Activated T-helper 17 cell treated with anti-CD3 and anti-CD28 coated beads, Interleukin-2, amount 50 U/mL, for 72 hours (primary cell): ENCODE measurements at regions not wholly inside any gene's neighbourhood (a gene's known extent, or its start where the extent isn't known, plus 50 kb on each side); places are given as distances from the start of the nearest gene placed in this dataset.

ENCODE experiments used
- ATAC-seq: fragments of 150-1000 bp; cut with Tn5 transposase; replicated peaks from 2 replicates; pipeline ENCODE4 v1.10.0; 2021; ENCODE audit warnings: mild to moderate bottlenecking, moderate library complexity
- H3K27ac Mint-ChIP-seq: one replicate; pipeline ENCODE4 v1.8.0; 2022; ENCODE audit warnings: mixed read lengths
- H3K27me3 Mint-ChIP-seq: one replicate; pipeline ENCODE4 v1.8.0; 2022; ENCODE audit warnings: mixed read lengths
- H3K36me3 Mint-ChIP-seq: one replicate; pipeline ENCODE4 v1.8.0; 2022; ENCODE audit warnings: low read depth, mild to moderate bottlenecking, mixed read lengths
- H3K4me1 Mint-ChIP-seq: one replicate; pipeline ENCODE4 v1.8.0; 2022; ENCODE audit warnings: mixed read lengths
- H3K4me3 Mint-ChIP-seq: one replicate; pipeline ENCODE4 v1.8.0; 2022; ENCODE audit warnings: mild to moderate bottlenecking, mixed read lengths
- H3K9me3 Mint-ChIP-seq: one replicate; pipeline ENCODE4 v1.8.0; 2022; ENCODE audit warnings: mixed read lengths

DNA sequence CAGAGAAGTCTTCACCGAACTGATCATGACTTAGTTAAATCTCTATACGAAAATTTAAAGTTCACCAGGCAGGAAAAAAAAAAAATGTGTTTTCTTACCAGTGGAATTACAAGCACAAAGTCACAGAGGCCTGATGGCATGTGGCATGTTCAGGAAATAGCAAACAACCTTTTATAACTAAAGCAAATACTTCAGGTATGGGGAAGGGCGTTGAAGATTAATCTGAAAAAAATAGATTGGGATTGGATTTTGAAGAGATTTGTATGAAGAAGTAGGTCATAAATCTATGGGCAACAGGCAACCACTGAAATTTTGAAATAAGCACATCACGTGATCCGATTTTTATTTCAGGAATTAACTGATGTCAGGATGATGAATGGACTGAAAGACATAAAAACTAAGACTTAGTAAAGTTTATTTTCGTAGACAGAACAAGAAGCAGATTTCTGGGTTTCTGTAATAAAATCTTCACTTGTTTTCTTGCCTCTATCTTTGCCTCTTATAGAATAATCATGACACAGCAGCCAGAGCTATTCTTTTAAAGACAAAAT lies 295.9 kb upstream of the ADGRL4 start:
- no peak for ATAC-seq
- Mint-ChIP-seq H3K4me3 (no peak overlapping the region), H3K36me3 (no peaks in the 10 kb centered on the region), H3K4me1 (no peaks in the 10 kb centered on the region), H3K27ac (no peak overlapping the region), H3K27me3 (no peaks in the 10 kb centered on the region), H3K9me3 (peaks cover 5% of the 10 kb centered on the region)

DNA sequence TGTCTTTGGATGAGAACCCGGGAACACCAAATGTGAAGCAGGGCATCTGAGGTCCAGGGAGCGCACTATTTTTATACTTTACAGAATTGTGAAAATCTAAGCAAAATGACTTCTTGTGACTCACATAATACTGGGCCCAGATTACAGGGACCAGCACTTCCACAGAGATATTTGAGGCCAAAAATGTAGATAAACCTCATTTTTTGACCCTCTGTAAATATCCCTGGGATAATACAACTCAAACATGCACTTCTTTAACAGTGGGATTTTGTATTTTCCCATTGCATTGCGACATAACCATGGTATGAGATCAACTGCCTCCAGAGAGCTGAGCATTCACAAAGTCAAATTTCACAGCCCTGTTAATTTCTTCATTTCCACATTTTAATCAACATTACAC lies 289.4 kb upstream of the ADGRL4 start:
- H3K4me3 Mint-ChIP-seq = no peak overlapping the region
- no peaks in the 10 kb centered on the region for H3K27me3 Mint-ChIP-seq
- peaks cover 5% of the 10 kb centered on the region for H3K9me3 Mint-ChIP-seq
- no peaks in the 10 kb centered on the region for H3K4me1 Mint-ChIP-seq
- ATAC-seq = no peak
- H3K27ac Mint-ChIP-seq = no peak overlapping the region
- H3K36me3 Mint-ChIP-seq = no peaks in the 10 kb centered on the region

GRCh38 chr1:79293611-79294010 lies 287.1 kb upstream of the ADGRL4 start:
- Mint-ChIP-seq H3K9me3 (no peaks in the 10 kb centered on the region), H3K4me3 (no peak overlapping the region), H3K4me1 (no peaks in the 10 kb centered on the region), H3K36me3 (no peaks in the 10 kb centered on the region), H3K27ac (no peak overlapping the region), H3K27me3 (no peaks in the 10 kb centered on the region)
- no peak for ATAC-seq

GRCh38 chr1:79290927-79291474 lies 284.5 kb upstream of the ADGRL4 start:
- H3K27me3 Mint-ChIP-seq = no peaks in the 10 kb centered on the region
- no peak overlapping the region for H3K4me3 Mint-ChIP-seq
- no peaks in the 10 kb centered on the region for H3K4me1 Mint-ChIP-seq
- no peaks in the 10 kb centered on the region for H3K36me3 Mint-ChIP-seq
- no peaks in the 10 kb centered on the region for H3K9me3 Mint-ChIP-seq
- no peak for ATAC-seq
- H3K27ac Mint-ChIP-seq = no peak overlapping the region

DNA sequence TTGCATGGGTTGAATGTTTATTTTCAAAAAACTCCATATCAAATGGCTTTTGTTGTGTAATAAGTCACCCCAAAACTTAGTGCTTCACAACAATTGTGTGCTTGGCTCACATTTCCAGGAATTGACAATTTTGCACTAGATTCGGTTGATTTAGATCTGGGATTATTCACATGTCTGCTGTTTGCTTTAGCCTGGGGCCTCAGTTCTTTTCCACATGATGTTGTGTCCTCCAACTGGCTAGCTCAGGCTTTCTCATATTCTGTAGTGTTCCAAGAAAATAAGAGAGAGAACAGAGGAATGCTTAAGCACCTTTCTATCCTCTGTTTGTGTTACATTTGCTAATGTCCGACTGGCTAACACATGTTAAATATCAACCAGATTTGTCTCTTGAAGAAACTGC lies 281.5 kb upstream of the ADGRL4 start:
- no peaks in the 10 kb centered on the region for H3K27me3 Mint-ChIP-seq
- ATAC-seq = no peak
- no peaks in the 10 kb centered on the region for H3K4me1 Mint-ChIP-seq
- no peak overlapping the region for H3K4me3 Mint-ChIP-seq
- H3K27ac Mint-ChIP-seq = no peak overlapping the region
- H3K36me3 Mint-ChIP-seq = no peaks in the 10 kb centered on the region
- no peaks in the 10 kb centered on the region for H3K9me3 Mint-ChIP-seq

GRCh38 chr1:79285667-79286066 lies 279.1 kb upstream of the ADGRL4 start:
- Mint-ChIP-seq H3K27ac (no peak overlapping the region), H3K4me3 (no peak overlapping the region), H3K9me3 (no peaks in the 10 kb centered on the region), H3K27me3 (no peaks in the 10 kb centered on the region), H3K4me1 (no peaks in the 10 kb centered on the region), H3K36me3 (no peaks in the 10 kb centered on the region)
- ATAC-seq = no peak

DNA sequence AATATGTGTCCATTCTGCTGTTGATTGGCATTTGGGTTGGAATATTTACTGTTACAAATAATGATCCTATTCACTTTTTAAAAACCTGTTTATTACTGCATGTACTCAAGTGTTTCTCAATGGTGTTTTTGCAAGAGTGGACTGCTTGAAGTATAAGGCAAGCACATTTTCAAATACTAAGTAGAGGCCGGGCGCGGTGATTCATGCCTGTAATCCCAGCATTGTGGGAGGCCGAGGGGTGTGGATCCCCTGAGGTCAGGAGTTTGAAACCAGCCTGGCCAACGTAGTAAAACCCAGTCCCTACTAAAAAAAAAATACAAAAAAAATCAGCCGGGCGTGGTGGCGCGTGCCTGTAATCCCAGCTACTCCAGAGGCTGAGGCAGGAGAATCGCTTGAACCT lies 276.9 kb upstream of the ADGRL4 start:
- no peaks in the 10 kb centered on the region for H3K36me3 Mint-ChIP-seq
- no peak overlapping the region for H3K4me3 Mint-ChIP-seq
- no peak overlapping the region for H3K27ac Mint-ChIP-seq
- H3K27me3 Mint-ChIP-seq = no peaks in the 10 kb centered on the region
- H3K4me1 Mint-ChIP-seq = no peaks in the 10 kb centered on the region
- no peaks in the 10 kb centered on the region for H3K9me3 Mint-ChIP-seq
- ATAC-seq = no peak

GRCh38 chr1:79281442-79281841 lies 274.9 kb upstream of the ADGRL4 start:
- Mint-ChIP-seq H3K27me3 (no peaks in the 10 kb centered on the region), H3K27ac (no peak overlapping the region), H3K9me3 (no peaks in the 10 kb centered on the region), H3K4me1 (no peaks in the 10 kb centered on the region), H3K36me3 (no peaks in the 10 kb centered on the region), H3K4me3 (no peak overlapping the region)
- ATAC-seq = no peak

- Mint-ChIP-seq H3K36me3 (no peaks in the 10 kb centered on the region), H3K4me3 (no peak overlapping the region), H3K9me3 (peaks cover 4% of the 10 kb centered on the region), H3K4me1 (no peaks in the 10 kb centered on the region), H3K27me3 (no peaks in the 10 kb centered on the region), H3K27ac (no peak overlapping the region)
- no peak for ATAC-seq
Observed at GRCh38 chr1:79271759-79272158, 265.2 kb upstream of the ADGRL4 start.

DNA sequence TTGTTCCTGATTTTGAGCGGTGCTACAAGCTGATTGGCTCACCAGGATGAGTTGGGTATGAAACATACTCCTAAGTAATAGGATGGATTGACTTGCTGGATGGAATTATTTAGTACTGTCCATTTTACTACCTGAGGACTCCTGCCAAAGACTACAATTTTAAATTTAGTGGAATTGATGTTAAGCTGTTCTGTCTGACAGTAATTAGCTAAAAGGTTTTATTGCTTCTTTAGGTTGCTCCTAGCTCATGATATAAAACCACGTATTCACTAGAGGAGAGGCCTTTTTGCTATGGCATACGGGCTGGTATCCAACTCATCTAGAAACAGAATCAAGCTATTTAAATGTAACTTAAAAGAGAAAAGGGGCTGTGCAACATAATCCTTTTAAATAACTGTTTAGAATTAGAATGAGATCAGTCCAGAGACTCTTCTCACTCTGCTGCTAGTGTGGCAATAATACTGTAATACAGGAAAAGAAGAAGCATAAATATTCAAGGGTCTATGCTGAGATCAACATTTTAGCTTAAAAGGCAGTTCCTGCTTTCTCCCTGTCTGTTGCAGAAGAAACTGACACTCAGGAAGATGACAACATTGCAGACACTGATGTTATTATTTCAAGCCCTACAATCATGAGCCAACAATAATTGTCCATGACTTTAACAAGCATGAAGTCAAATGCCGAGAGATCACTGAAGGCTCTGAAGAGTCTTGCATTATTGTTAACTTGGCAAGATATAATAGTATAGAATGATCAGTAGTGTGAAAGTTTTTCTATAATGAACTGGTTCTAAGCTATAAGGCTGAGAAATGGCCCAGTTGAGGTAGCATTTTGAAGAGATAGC lies 258.7 kb upstream of the ADGRL4 start:
- Mint-ChIP-seq H3K9me3 (peaks cover 3% of the 10 kb centered on the region), H3K4me3 (no peak overlapping the region), H3K36me3 (no peaks in the 10 kb centered on the region), H3K27me3 (no peaks in the 10 kb centered on the region), H3K27ac (no peak overlapping the region), H3K4me1 (no peaks in the 10 kb centered on the region)
- no peak for ATAC-seq

DNA sequence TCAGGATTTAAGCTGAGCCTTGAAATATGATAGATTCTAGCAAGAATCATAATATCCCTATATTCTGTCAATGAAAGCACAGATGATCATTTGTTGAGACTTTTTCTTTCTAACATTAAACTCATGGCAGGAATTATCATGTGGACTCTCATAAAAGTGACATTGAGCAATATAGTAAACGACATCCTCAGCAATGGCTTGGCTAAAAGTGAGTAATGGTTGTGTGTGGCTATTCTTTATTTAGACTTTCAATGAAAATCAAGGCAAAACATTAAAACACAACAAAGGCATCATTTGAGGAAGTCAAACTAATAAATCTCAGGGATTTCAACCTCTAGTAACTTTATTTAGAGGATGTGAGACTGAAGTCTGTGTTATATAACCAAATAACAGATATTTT lies 257.8 kb upstream of the ADGRL4 start:
- H3K27me3 Mint-ChIP-seq = no peaks in the 10 kb centered on the region
- H3K9me3 Mint-ChIP-seq = peaks cover 3% of the 10 kb centered on the region
- H3K4me3 Mint-ChIP-seq = no peak overlapping the region
- ATAC-seq = no peak
- H3K4me1 Mint-ChIP-seq = no peaks in the 10 kb centered on the region
- no peak overlapping the region for H3K27ac Mint-ChIP-seq
- H3K36me3 Mint-ChIP-seq = no peaks in the 10 kb centered on the region

DNA sequence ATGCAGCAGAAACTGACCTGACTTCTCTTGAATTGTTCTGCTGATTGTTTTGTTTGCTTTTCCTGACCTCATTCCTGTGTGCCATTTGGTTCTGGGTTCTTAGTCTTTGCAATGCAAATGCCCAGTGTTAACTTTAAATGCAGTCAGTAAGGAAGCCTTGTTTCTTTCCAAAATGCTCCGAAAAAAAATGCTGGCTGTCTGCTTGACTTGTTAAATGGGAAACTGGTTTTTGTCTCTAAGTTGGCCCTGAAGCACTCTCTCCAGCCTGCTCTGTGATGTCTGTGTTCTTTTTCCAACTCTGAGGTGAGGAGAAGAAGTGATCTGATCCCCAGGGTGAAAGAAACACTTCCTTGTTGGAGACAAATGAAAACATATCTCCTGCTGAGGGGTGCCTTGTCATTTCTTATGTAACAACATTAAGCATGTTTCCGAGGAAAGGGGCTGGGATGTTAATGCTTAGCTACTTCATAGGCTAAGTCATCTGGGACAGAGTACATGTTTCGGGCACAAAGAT lies 256.3 kb upstream of the ADGRL4 start:
- H3K9me3 Mint-ChIP-seq = peaks cover 3% of the 10 kb centered on the region
- H3K36me3 Mint-ChIP-seq = no peaks in the 10 kb centered on the region
- H3K4me3 Mint-ChIP-seq = no peak overlapping the region
- ATAC-seq = no peak
- H3K27me3 Mint-ChIP-seq = no peaks in the 10 kb centered on the region
- no peak overlapping the region for H3K27ac Mint-ChIP-seq
- no peaks in the 10 kb centered on the region for H3K4me1 Mint-ChIP-seq

DNA sequence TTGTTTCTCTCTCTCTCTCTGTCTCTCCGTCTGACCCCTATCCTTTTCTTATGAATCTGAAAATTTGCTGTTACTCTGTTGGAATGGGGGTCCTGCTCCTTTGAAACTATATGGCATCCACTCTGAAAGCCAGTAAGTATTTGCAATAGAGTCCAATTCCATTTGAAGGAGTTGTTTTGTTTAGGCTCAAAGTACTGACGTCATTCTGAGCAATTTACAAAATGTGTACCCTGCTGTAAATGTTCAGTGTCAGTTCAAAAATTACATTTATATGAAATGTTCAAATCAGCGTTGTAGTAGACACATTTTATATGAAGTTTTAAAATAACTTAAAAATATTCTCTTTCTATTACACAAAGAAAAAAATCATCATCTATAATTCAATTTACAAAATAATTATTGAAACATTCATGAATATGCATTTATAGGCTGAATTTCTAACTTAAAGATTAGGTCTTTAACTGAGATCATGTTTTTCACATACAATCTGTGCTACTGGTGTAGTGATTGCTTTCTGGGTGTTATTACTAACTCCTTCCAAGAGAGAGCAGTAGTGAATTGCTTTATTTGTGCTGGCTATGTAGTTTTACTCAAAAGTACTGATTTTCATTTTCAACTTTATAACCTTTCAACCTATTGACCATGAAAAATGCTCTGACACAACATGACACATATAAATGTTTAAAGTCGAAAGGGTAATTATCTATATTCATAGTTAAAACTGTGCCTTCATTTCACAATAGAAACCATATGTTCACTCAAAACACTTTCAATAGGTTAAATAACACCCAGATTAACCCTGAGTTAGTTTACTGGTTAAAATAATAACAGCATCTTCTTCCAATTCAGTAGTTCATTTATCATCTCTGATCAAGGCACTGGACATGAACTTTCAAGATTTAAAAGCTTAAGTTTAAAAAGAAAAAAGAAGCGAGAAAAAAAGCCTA lies 253.1 kb upstream of the ADGRL4 start:
- Mint-ChIP-seq H3K36me3 (no peaks in the 10 kb centered on the region), H3K4me3 (no peak overlapping the region), H3K27me3 (no peaks in the 10 kb centered on the region), H3K27ac (no peak overlapping the region), H3K9me3 (no peaks in the 10 kb centered on the region), H3K4me1 (no peaks in the 10 kb centered on the region)
- no peak for ATAC-seq

GRCh38 chr1:79255421-79255820 lies 248.9 kb upstream of the ADGRL4 start:
- H3K36me3 Mint-ChIP-seq = no peaks in the 10 kb centered on the region
- no peak overlapping the region for H3K27ac Mint-ChIP-seq
- no peak overlapping the region for H3K4me3 Mint-ChIP-seq
- ATAC-seq = no peak
- no peaks in the 10 kb centered on the region for H3K9me3 Mint-ChIP-seq
- no peaks in the 10 kb centered on the region for H3K27me3 Mint-ChIP-seq
- H3K4me1 Mint-ChIP-seq = no peaks in the 10 kb centered on the region
